H9 (cell line): ENCODE measurements at regions not wholly inside any gene's neighbourhood (a gene's known extent, or its start where the extent isn't known, plus 50 kb on each side); places are given as distances from the start of the nearest gene placed in this dataset.

Experiments used
- DNase-seq: peaks from one replicate; pipeline ENCODE4 v3.0.0-alpha.2; 2017
- H2AFZ ChIP-seq: one replicate; pipeline ENCODE4 v1.6.1; 2013; ENCODE audit warnings: mild to moderate bottlenecking, low read length, control low read depth, moderate library complexity
- H2AK5ac ChIP-seq: 2 replicates; pipeline ENCODE4 v1.6.1; 2013; ENCODE audit warnings: low read length, control low read depth, mixed read lengths; ENCODE audit not compliant: insufficient read length
- H2BK120ac ChIP-seq: one replicate; pipeline ENCODE4 v1.6.1; 2013; ENCODE audit warnings: low read depth, mild to moderate bottlenecking, low read length, control low read depth, inconsistent platforms; ENCODE audit not compliant: poor library complexity, severe bottlenecking
- H2BK12ac ChIP-seq: 2 replicates; pipeline ENCODE4 v1.6.1; 2013; ENCODE audit warnings: low read length, control low read depth, mixed read lengths, low read depth; ENCODE audit not compliant: insufficient read length
- H2BK15ac ChIP-seq: 2 replicates; pipeline ENCODE4 v1.6.1; 2013; ENCODE audit warnings: low read depth, low read length, control low read depth
- H2BK20ac ChIP-seq: one replicate; pipeline ENCODE4 v1.6.1; 2013; ENCODE audit warnings: low read depth, mild to moderate bottlenecking, low read length, control low read depth, inconsistent platforms; ENCODE audit not compliant: poor library complexity, severe bottlenecking
- H2BK5ac ChIP-seq: 2 replicates; pipeline ENCODE4 v1.6.1; 2013; ENCODE audit warnings: low read length, control low read depth, mixed read lengths; ENCODE audit not compliant: insufficient read length
- H3K14ac ChIP-seq: 2 replicates; pipeline ENCODE4 v1.6.1; 2013; ENCODE audit warnings: low read length, control low read depth; ENCODE audit not compliant: insufficient read depth
- H3K18ac ChIP-seq: 2 replicates; pipeline ENCODE4 v1.6.1; 2013; ENCODE audit warnings: low read depth, mild to moderate bottlenecking, mixed read lengths, low read length, control low read depth; ENCODE audit not compliant: insufficient read length
- H3K23ac ChIP-seq: 2 replicates; pipeline ENCODE4 v1.6.1; 2013; ENCODE audit warnings: low read length, control low read depth, mixed read lengths, low read depth; ENCODE audit not compliant: insufficient read length
- H3K23me2 ChIP-seq: 2 replicates; pipeline ENCODE4 v1.6.1; 2013; ENCODE audit warnings: low read depth, mild to moderate bottlenecking, mixed read lengths, low read length, control low read depth; ENCODE audit not compliant: insufficient read length, poor library complexity, severe bottlenecking
- H3K27ac ChIP-seq: 2 replicates; pipeline ENCODE4 v1.5.1; 2013; ENCODE audit warnings: low read length, control low read depth, mixed read lengths, low read depth; ENCODE audit not compliant: insufficient read length
- H3K27me3 ChIP-seq: 2 replicates; pipeline ENCODE4 v1.6.1; 2013; ENCODE audit warnings: low read length, control low read depth, inconsistent platforms; ENCODE audit not compliant: insufficient read depth
- H3K4ac ChIP-seq: 2 replicates; pipeline ENCODE4 v1.6.1; 2013; ENCODE audit warnings: low read depth, mild to moderate bottlenecking, control low read depth, inconsistent platforms, low read length, moderate library complexity
- H3K4me1 ChIP-seq: 2 replicates; pipeline ENCODE4 v1.6.1; 2013; ENCODE audit warnings: low read length, control low read depth, inconsistent platforms; ENCODE audit not compliant: insufficient read depth
- H3K4me2 ChIP-seq: 2 replicates; pipeline ENCODE4 v1.6.1; 2013; ENCODE audit warnings: low read length, control low read depth, mixed read lengths; ENCODE audit not compliant: insufficient read length, insufficient read depth
- H3K56ac ChIP-seq: 2 replicates; pipeline ENCODE4 v1.6.1; 2013; ENCODE audit warnings: low read depth, mild to moderate bottlenecking, mixed read lengths, low read length, control low read depth; ENCODE audit not compliant: insufficient read length
- H3K79me1 ChIP-seq: 2 replicates; pipeline ENCODE4 v1.6.1; 2013; ENCODE audit warnings: low read depth, mild to moderate bottlenecking, moderate library complexity, low read length, control low read depth, inconsistent platforms; ENCODE audit not compliant: insufficient read depth, poor library complexity, severe bottlenecking
- H3K79me2 ChIP-seq: 2 replicates; pipeline ENCODE4 v1.6.1; 2013; ENCODE audit warnings: low read length, control low read depth, inconsistent platforms; ENCODE audit not compliant: insufficient read depth
- H3K9ac ChIP-seq: 2 replicates; pipeline ENCODE4 v1.6.1; 2013; ENCODE audit warnings: low read length, control low read depth, mixed read lengths; ENCODE audit not compliant: insufficient read length; ENCODE audit errors: extremely low read depth
- H3K9me3 ChIP-seq: one replicate; pipeline ENCODE4 v1.6.1; 2013; ENCODE audit warnings: low read depth, low read length, inconsistent platforms; ENCODE audit not compliant: control insufficient read depth
- H3T11ph ChIP-seq: one replicate; pipeline ENCODE4 v1.6.1; 2013; ENCODE audit warnings: mild to moderate bottlenecking, low read length, control low read depth, inconsistent platforms
- H4K20me1 ChIP-seq: one replicate; pipeline ENCODE4 v1.6.1; 2013; ENCODE audit not compliant: control insufficient read depth, insufficient read length, insufficient read depth
- H4K5ac ChIP-seq: 2 replicates; pipeline ENCODE4 v1.6.1; 2013; ENCODE audit warnings: low read depth, mild to moderate bottlenecking, mixed read lengths, low read length, control low read depth; ENCODE audit not compliant: insufficient read length
- H4K8ac ChIP-seq: replicated peaks from 2 replicates; pipeline ENCODE4 v1.6.1; 2013; ENCODE audit warnings: low read length, control low read depth, mixed read lengths, low read depth; ENCODE audit not compliant: insufficient read length
- H4K91ac ChIP-seq: 2 replicates; pipeline ENCODE4 v1.6.1; 2013; ENCODE audit warnings: low read depth, mild to moderate bottlenecking, moderate library complexity, mixed read lengths, low read length, control low read depth; ENCODE audit not compliant: insufficient read length
- H3K27ac Mint-ChIP-seq, 3 experiments: 2 replicates in 2 of 3; 3 replicates in 1 of 3; pipeline ENCODE4 v1.8.0; 2020 to 2021; ENCODE audit warnings: mixed read lengths in 3 of 3, mild to moderate bottlenecking in 1 of 3, moderate library complexity in 1 of 3
- H3K27me3 Mint-ChIP-seq: 2 replicates; pipeline ENCODE4 v1.8.0; 2021; ENCODE audit warnings: low read depth, mild to moderate bottlenecking, moderate library complexity, mixed read lengths
- H3K36me3 Mint-ChIP-seq, 3 experiments: 2 replicates in 2 of 3; 3 replicates in 1 of 3; pipeline ENCODE4 v1.8.0; 2020 to 2021; ENCODE audit warnings: low read depth in 3 of 3, mixed read lengths in 3 of 3; ENCODE audit not compliant: insufficient read depth in 1 of 3
- H3K4me1 Mint-ChIP-seq, 2 experiments: 2 replicates each; pipeline ENCODE4 v1.8.0; 2020; ENCODE audit warnings: mixed read lengths in 2 of 2
- H3K4me3 Mint-ChIP-seq, 2 experiments: 2 replicates in 1 of 2; 3 replicates in 1 of 2; pipeline ENCODE4 v1.8.0; 2020 to 2021; ENCODE audit warnings: mild to moderate bottlenecking in 2 of 2, mixed read lengths in 2 of 2, moderate library complexity in 1 of 2
- H3K9me3 Mint-ChIP-seq, 2 experiments: 2 replicates in 1 of 2; 3 replicates in 1 of 2; pipeline ENCODE4 v1.8.0; 2020; ENCODE audit warnings: mild to moderate bottlenecking in 2 of 2, mixed read lengths in 2 of 2, moderate library complexity in 1 of 2
- CTCF ChIP-seq: fragments of 200-600 bp; sonication (generic); conservative IDR thresholded peaks from 3 replicates; pipeline ENCODE4 v1.8.0; 2021; ENCODE audit warnings: antibody characterized with exemption, mild to moderate bottlenecking
- WGBS: extraction: QIAGEN DNeasy Blood & Tissue Kit; methylation state at CpG from one replicate; pipeline ENCODE4 v1.1.7; 2013; ENCODE audit warnings: missing lambda C conversion rate, low lambda C conversion rate, mixed read lengths; ENCODE audit not compliant: insufficient read length; ENCODE audit errors: extremely low coverage; 5-methylcytosine and 5-hydroxymethylcytosine counted together

- no peaks in the 10 kb centered on the region for H3K27me3 ChIP-seq
- no peaks in the 10 kb centered on the region for H3K9me3 ChIP-seq
- Mint-ChIP-seq H3K36me3 (no peaks in the 10 kb centered on the region), H3K4me3 (no peak overlapping the region), H3K27me3 (no peaks in the 10 kb centered on the region), H3K4me1 (no peaks in the 10 kb centered on the region), H3K9me3 (peaks cover 0 to 3% of the 10 kb centered on the region in 2 experiments; a peak in 2 of 5 replicates), H3K27ac (no peak overlapping the region)
- no peak overlapping the region for H2AFZ ChIP-seq
- H3K56ac ChIP-seq = no peak overlapping the region
- no peak overlapping the region for H2BK5ac ChIP-seq
- no peak for TF ChIP-seq CTCF
- no peak overlapping the region for H3K4me2 ChIP-seq
- H3K4me1 ChIP-seq = no peaks in the 10 kb centered on the region
- no peak overlapping the region for H3K23ac ChIP-seq
- WGBS = no CpG with 5 or more reads among the region's 4 CpGs
- no peak for DNase-seq
- no peaks in the 10 kb centered on the region for H3K79me1 ChIP-seq
- no peak overlapping the region for H4K5ac ChIP-seq
- H3K23me2 ChIP-seq = no peaks in the 10 kb centered on the region
- H2AK5ac ChIP-seq = no peak overlapping the region
- no peak overlapping the region for H4K91ac ChIP-seq
- H3K79me2 ChIP-seq = no peaks in the 10 kb centered on the region
- no peak overlapping the region for H3K14ac ChIP-seq
- H3T11ph ChIP-seq = no peak overlapping the region
- H4K20me1 ChIP-seq = no peaks in the 10 kb centered on the region
- H2BK20ac ChIP-seq = no peak overlapping the region
- no peak overlapping the region for H4K8ac ChIP-seq
- H2BK12ac ChIP-seq = no peak overlapping the region
- no peak overlapping the region for H3K27ac ChIP-seq
- no peak overlapping the region for H2BK15ac ChIP-seq
- no peak overlapping the region for H3K4ac ChIP-seq
- no peak overlapping the region for H3K9ac ChIP-seq
- H3K18ac ChIP-seq = no peak overlapping the region
- no peak overlapping the region for H2BK120ac ChIP-seq
Observed at GRCh38 chr14:43625294-43625693, 881.8 kb downstream of the FSCB start.
